Stimulated activated memory B cell treated with anti-CD40 and anti-IgM and Interleukin-4, amounts not matched to agents 10 μg/mL and 1 μg/mL and 100 μg/mL, for 72 hours (primary cell): ENCODE measurements at regions not wholly inside any gene's neighbourhood (a gene's known extent, or its start where the extent isn't known, plus 50 kb on each side); places are given as distances from the start of the nearest gene placed in this dataset.
"Not testable (repeated sequence)": the region's sequence is repeated elsewhere in the genome, so short reads cannot be mapped to it uniquely, and the experiment has no call there.

Experiments
- ATAC-seq: fragments of 150-1000 bp; cut with Tn5 transposase; 2 replicates; pipeline ENCODE4 v1.10.0; 2021
- H3K27ac Mint-ChIP-seq: one replicate; pipeline ENCODE4 v1.8.0; 2022; ENCODE audit warnings: mild to moderate bottlenecking, mixed read lengths
- H3K27me3 Mint-ChIP-seq: one replicate; pipeline ENCODE4 v1.8.0; 2022; ENCODE audit warnings: mixed read lengths
- H3K36me3 Mint-ChIP-seq: one replicate; pipeline ENCODE4 v1.8.0; 2022; ENCODE audit warnings: mixed read lengths
- H3K4me1 Mint-ChIP-seq: one replicate; pipeline ENCODE4 v1.8.0; 2022; ENCODE audit warnings: mixed read lengths
- H3K4me3 Mint-ChIP-seq: one replicate; pipeline ENCODE4 v1.8.0; 2022; ENCODE audit warnings: mild to moderate bottlenecking, moderate library complexity, mixed read lengths
- H3K9me3 Mint-ChIP-seq: one replicate; pipeline ENCODE4 v1.8.0; 2022; ENCODE audit warnings: mixed read lengths

- no peaks in the 10 kb centered on the region for H3K4me1 Mint-ChIP-seq
- H3K27ac Mint-ChIP-seq = no peak overlapping the region
- ATAC-seq = no peak
- no peaks in the 10 kb centered on the region for H3K36me3 Mint-ChIP-seq
- H3K4me3 Mint-ChIP-seq = no peak overlapping the region
- H3K9me3 Mint-ChIP-seq = peaks cover 8% of the 10 kb centered on the region
- H3K27me3 Mint-ChIP-seq = peaks cover 54% of the 10 kb centered on the region
These were observed 300.9 kb downstream of the FOXL1 start for GRCh38 chr16:86879268-86879667.

GRCh38 chr16:86880316-86881117, 302.2 kb downstream of the FOXL1 start:
- no peak overlapping the region for H3K27ac Mint-ChIP-seq
- ATAC-seq = no peak
- no peak overlapping the region for H3K4me3 Mint-ChIP-seq
- H3K9me3 Mint-ChIP-seq = peaks cover 8% of the 10 kb centered on the region
- H3K4me1 Mint-ChIP-seq = no peaks in the 10 kb centered on the region
- no peaks in the 10 kb centered on the region for H3K36me3 Mint-ChIP-seq
- H3K27me3 Mint-ChIP-seq = peaks cover 65% of the 10 kb centered on the region

- H3K27me3 Mint-ChIP-seq = peaks cover 67% of the 10 kb centered on the region
These were observed 302.8 kb downstream of the FOXL1 start for GRCh38 chr16:86881118-86881510.

DNA sequence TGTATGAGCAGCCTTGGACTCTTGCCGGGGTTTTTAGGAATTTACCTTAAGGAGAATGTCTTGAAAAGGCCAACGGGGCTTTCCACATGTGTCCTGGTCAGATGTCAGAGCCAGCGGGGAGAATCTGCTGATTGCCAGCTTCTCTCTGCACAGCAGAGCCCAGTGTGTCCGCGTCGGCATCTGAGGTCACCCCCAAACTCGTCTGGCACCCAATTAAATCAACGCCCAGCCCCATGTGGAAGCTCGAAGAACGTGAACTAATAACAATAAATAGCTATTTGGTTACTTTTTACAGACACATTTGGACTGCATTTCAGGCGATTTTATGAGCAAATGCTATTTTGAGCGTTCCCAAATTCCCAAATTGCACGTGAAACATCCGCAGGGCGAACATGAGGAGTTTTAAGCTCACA, 303.5 kb downstream of the FOXL1 start:
- Mint-ChIP-seq H3K4me1 (no peaks in the 10 kb centered on the region), H3K27ac (no peak overlapping the region), H3K27me3 (peaks cover 63% of the 10 kb centered on the region), H3K4me3 (no peak overlapping the region), H3K9me3 (peaks cover 8% of the 10 kb centered on the region), H3K36me3 (no peaks in the 10 kb centered on the region)
- ATAC-seq = no peak

More at GRCh38 chr16:86881118-86881510, 302.8 kb downstream of the FOXL1 start:
- H3K4me3 Mint-ChIP-seq = no peak overlapping the region
- H3K9me3 Mint-ChIP-seq = peaks cover 8% of the 10 kb centered on the region
- H3K4me1 Mint-ChIP-seq = no peaks in the 10 kb centered on the region
- H3K27ac Mint-ChIP-seq = no peak overlapping the region
- ATAC-seq = no peak
- no peaks in the 10 kb centered on the region for H3K36me3 Mint-ChIP-seq

GRCh38 chr16:86882586-86883280, 304.4 kb downstream of the FOXL1 start:
- peaks cover 55% of the 10 kb centered on the region for H3K27me3 Mint-ChIP-seq
- ATAC-seq = no peak
- H3K9me3 Mint-ChIP-seq = peaks cover 3% of the 10 kb centered on the region
- no peak overlapping the region for H3K27ac Mint-ChIP-seq
- no peaks in the 10 kb centered on the region for H3K4me1 Mint-ChIP-seq
- H3K4me3 Mint-ChIP-seq = no peak overlapping the region
- no peaks in the 10 kb centered on the region for H3K36me3 Mint-ChIP-seq

GRCh38 chr16:86883583-86884389, 305.4 kb downstream of the FOXL1 start:
- no peak for ATAC-seq
- Mint-ChIP-seq H3K4me3 (no peak overlapping the region), H3K36me3 (no peaks in the 10 kb centered on the region), H3K27me3 (peaks cover 44% of the 10 kb centered on the region), H3K9me3 (no peaks in the 10 kb centered on the region), H3K27ac (no peak overlapping the region), H3K4me1 (no peaks in the 10 kb centered on the region)

DNA sequence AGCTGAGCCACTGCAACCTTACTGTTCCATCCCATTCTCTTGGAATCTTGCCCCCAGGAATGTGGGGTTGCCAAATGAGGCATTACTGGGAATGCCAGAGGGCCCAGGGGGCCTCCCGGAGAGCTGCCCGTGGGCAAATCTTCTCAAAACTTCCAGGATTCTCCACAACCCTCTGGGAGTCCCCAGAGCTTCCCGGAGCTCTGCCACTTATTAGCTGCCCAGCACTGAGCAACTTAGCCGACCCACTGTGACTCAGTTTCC, 306.0 kb downstream of the FOXL1 start:
- Mint-ChIP-seq H3K9me3 (peaks cover 5% of the 10 kb centered on the region), H3K27ac (no peak overlapping the region), H3K4me1 (no peaks in the 10 kb centered on the region), H3K4me3 (no peak overlapping the region), H3K36me3 (no peaks in the 10 kb centered on the region), H3K27me3 (peaks cover 39% of the 10 kb centered on the region)
- no peak for ATAC-seq

DNA sequence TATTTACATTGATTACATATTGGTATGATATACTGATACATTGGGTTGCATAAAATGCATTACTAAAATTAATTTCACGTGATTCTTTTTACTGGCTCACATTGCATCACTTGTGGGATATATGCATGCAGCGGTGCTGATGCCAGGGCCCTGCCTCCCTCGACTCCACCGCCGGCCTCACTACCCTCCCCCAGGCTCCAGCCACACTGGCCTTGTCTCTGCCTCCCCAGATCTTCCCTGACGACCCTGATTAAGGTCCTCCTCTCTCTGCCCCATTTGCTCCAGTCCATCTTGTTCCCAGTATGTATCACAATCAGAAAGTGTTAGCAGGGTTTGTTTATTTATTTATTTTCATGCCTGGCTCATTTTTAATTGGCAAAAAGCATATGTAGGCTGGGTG, 306.8 kb downstream of the FOXL1 start:
- peaks cover 10% of the 10 kb centered on the region for H3K9me3 Mint-ChIP-seq
- peaks cover 31% of the 10 kb centered on the region for H3K27me3 Mint-ChIP-seq
- H3K36me3 Mint-ChIP-seq = no peaks in the 10 kb centered on the region
- H3K4me1 Mint-ChIP-seq = no peaks in the 10 kb centered on the region
- ATAC-seq = no peak
- no peak overlapping the region for H3K4me3 Mint-ChIP-seq
- no peak overlapping the region for H3K27ac Mint-ChIP-seq

- ATAC-seq = no peak
- Mint-ChIP-seq H3K4me3 (no peak overlapping the region), H3K27me3 (peaks cover 21% of the 10 kb centered on the region), H3K4me1 (no peaks in the 10 kb centered on the region), H3K27ac (no peak overlapping the region), H3K36me3 (no peaks in the 10 kb centered on the region), H3K9me3 (peaks cover 10% of the 10 kb centered on the region)
These were observed 308.3 kb downstream of the FOXL1 start for GRCh38 chr16:86886651-86887050.

DNA sequence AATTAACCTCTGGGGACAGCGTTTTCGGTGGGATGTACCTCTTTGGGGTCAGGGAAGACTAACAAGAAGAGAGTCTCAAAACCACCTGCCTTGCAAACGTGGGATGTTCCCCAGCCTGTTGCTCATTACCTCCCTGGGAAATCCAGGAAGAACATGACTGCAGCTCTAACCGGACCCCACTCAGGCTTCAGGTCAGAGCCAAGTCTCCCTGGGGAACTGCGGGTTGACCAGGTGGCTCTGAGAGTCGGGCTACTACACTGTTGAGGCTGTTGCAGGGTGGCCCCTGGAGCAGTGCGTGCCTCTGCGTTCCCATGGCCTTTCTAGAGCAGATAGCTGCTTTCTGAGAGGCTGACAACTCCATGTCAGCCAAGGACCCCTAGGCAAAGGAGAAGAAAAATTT, 309.1 kb downstream of the FOXL1 start:
- no peaks in the 10 kb centered on the region for H3K4me1 Mint-ChIP-seq
- no peak for ATAC-seq
- H3K4me3 Mint-ChIP-seq = no peak overlapping the region
- H3K36me3 Mint-ChIP-seq = no peaks in the 10 kb centered on the region
- H3K27ac Mint-ChIP-seq = no peak overlapping the region
- peaks cover 21% of the 10 kb centered on the region for H3K27me3 Mint-ChIP-seq
- peaks cover 10% of the 10 kb centered on the region for H3K9me3 Mint-ChIP-seq

DNA sequence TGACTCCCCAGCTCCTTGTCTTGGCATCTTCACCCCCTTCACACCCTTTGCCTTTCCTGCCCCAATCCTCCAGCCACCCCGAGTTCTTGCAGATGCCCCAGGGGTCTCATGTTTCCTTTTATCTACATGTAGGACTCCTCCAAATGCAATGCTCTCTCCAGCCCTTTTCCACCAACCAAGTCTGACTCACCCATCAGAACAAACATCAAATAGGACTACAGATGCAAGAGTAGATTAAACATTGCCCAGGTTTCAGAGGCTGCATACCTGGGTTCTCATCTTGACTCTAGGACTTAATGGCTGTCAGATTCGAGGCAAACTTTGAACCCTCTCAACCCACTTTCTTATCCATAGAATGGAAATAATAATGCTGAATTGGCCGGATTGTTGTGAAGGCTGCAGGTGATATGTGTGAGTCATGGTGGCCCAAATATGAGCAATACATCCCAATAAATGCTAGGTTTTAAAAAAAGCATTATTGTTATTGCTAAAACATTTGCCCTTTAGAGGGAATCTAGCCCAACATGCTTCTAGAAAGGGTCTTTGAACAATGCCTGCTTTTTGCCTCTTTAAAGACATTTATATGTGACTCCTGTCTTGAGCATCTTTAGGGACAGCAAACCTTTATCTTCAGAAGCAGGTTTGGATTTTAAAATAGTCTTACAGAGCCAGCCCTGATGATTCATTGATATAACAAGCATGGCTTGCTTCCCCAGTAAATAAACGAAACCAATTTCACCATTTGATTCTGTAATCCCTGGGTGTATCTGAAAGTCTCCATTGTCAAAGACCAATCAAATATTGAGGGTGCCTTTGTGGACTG, 310.1 kb downstream of the FOXL1 start:
- ATAC-seq = no peak
- H3K9me3 Mint-ChIP-seq = peaks cover 10% of the 10 kb centered on the region
- no peaks in the 10 kb centered on the region for H3K36me3 Mint-ChIP-seq
- no peak overlapping the region for H3K27ac Mint-ChIP-seq
- no peak overlapping the region for H3K4me3 Mint-ChIP-seq
- no peaks in the 10 kb centered on the region for H3K4me1 Mint-ChIP-seq
- H3K27me3 Mint-ChIP-seq = peaks cover 17% of the 10 kb centered on the region

DNA sequence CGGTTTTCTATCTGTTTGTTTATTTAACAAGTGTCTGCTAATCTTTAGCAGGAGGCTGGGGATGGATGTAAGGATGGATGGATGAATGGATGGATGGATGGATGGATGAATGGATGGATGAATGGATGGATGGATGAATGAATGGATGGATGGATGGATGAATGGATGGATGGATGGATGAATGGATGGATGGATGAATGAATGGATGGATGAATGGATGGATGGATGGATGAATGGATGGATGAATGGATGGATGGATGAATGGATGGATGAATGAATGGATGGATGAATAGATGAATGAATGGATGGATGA, 310.7 kb downstream of the FOXL1 start:
- H3K9me3 Mint-ChIP-seq, H3K4me1 Mint-ChIP-seq, ATAC-seq: not testable (repeated sequence)

GRCh38 chr16:86889974-86890373, 311.6 kb downstream of the FOXL1 start:
- no peak for ATAC-seq
- Mint-ChIP-seq H3K4me3 (no peak overlapping the region), H3K27me3 (peaks cover 18% of the 10 kb centered on the region), H3K9me3 (peaks cover 10% of the 10 kb centered on the region), H3K27ac (no peak overlapping the region), H3K4me1 (no peaks in the 10 kb centered on the region), H3K36me3 (no peaks in the 10 kb centered on the region)

More for the DNA sequence above, 310.7 kb downstream of the FOXL1 start:
- H3K4me3 Mint-ChIP-seq, H3K36me3 Mint-ChIP-seq, H3K27ac Mint-ChIP-seq: not testable (repeated sequence)
- peaks cover 22% of the 10 kb centered on the region for H3K27me3 Mint-ChIP-seq

DNA sequence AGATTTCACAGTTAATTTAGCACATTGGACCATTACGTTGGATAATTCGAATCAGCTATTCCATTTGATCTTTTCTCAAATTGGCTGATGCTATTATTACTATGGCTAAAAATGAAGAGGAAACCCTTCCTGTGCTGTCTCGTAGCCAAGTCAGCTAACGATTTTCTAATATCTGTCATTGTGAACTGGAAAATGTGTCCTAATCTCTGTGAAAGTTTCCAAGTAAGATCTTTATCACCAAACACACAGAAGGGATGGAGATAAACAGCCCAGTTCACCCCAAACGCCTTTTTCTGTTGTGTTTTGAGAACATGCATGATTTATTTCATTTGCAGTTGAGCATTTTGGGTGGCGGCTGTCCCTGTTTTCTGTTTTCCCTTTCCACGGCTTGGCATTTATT, 312.8 kb downstream of the FOXL1 start:
- no peak for ATAC-seq
- H3K9me3 Mint-ChIP-seq = peaks cover 10% of the 10 kb centered on the region
- H3K4me1 Mint-ChIP-seq = no peaks in the 10 kb centered on the region
- H3K4me3 Mint-ChIP-seq = no peak overlapping the region
- H3K27me3 Mint-ChIP-seq = peaks cover 11% of the 10 kb centered on the region
- no peaks in the 10 kb centered on the region for H3K36me3 Mint-ChIP-seq
- no peak overlapping the region for H3K27ac Mint-ChIP-seq

DNA sequence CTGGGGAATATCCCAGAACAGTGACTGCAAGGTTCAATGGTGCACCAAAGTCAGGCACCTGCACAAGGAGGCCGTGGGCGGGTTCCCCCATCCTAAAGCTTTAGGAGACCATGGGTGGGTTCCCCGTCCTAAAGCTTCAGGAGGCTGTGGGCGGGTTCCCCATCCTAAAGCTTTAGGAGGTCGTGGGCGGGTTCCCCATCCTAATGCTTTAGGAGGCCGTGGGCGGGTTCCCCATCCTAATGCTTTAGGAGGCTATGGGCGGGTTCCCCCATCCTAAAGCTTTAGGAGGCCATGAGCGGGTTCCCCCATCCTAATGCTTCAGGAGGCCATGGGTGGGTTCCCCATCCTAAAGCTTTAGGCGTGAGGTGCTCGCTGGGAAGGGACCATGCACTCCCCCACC, 313.3 kb downstream of the FOXL1 start:
- H3K27ac Mint-ChIP-seq = no peak overlapping the region
- no peak for ATAC-seq
- H3K36me3 Mint-ChIP-seq = no peaks in the 10 kb centered on the region
- H3K4me3 Mint-ChIP-seq = no peak overlapping the region
- H3K9me3 Mint-ChIP-seq = peaks cover 10% of the 10 kb centered on the region
- H3K27me3 Mint-ChIP-seq = peaks cover 11% of the 10 kb centered on the region
- no peaks in the 10 kb centered on the region for H3K4me1 Mint-ChIP-seq
